AG09309 (cell line): ENCODE measurements at regions not wholly inside any gene's neighbourhood (a gene's known extent, or its start where the extent isn't known, plus 50 kb on each side); places are given as distances from the start of the nearest gene placed in this dataset.

Experiments
- DNase-seq: peaks from one replicate; pipeline ENCODE4 v3.0.0-alpha.2; 2010; ENCODE audit warnings: low read depth
- H3K4me3 ChIP-seq: 2 replicates; pipeline ENCODE4 v1.5.1; 2011; ENCODE audit warnings: mild to moderate bottlenecking, low read depth, low read length, moderate library complexity; ENCODE audit not compliant: control insufficient read depth
- CTCF ChIP-seq: IDR thresholded peaks from 2 replicates; pipeline ENCODE4 v1.5.1; 2011; ENCODE audit warnings: mild to moderate bottlenecking, low read depth, low read length, inconsistent platforms; ENCODE audit not compliant: insufficient read depth, control insufficient read depth; ENCODE audit errors: missing control alignments

- H3K4me3 ChIP-seq = no peak overlapping the region
- TF ChIP-seq CTCF = no peak
- DNase-seq = no peak
Observed at GRCh38 chr15:31975830-31976229, 54.5 kb upstream of the CHRNA7 start.

GRCh38 chr15:31977138-31977537, 53.2 kb upstream of the CHRNA7 start:
- no peak for DNase-seq
- H3K4me3 ChIP-seq = no peak overlapping the region
- no peak for TF ChIP-seq CTCF

GRCh38 chr15:31977812-31978661, 52.3 kb upstream of the CHRNA7 start:
- TF ChIP-seq CTCF = peak; percentile 72
- H3K4me3 ChIP-seq = no peak overlapping the region

More at GRCh38 chr15:31977812-31978661, 52.3 kb upstream of the CHRNA7 start:
- no peak for DNase-seq
